ENCODE measurements at regions not wholly inside any gene's neighbourhood (a gene's known extent, or its start where the extent isn't known, plus 50 kb on each side); places are given as distances from the start of the nearest gene placed in this dataset.

GRCh38 chr11:80186692-80187091, 745.9 kb upstream of the TENM4 start:
- H3K9ac ChIP-seq (ENCODE audit: low read length): no peak overlapping the region
- no CpG with 5 or more reads among the region's 3 CpGs for WGBS (ENCODE audit: extremely low coverage, insufficient coverage, insufficient read length)

GRCh38 chr11:80182901-80183300, 742.1 kb upstream of the TENM4 start:
- Histone ChIP-seq H4K8ac (ENCODE audit: low read depth, low read length) (no peak overlapping the region), H2BK5ac (ENCODE audit: low read depth, low read length, poor library complexity) (no peak overlapping the region), H3K79me2 (ENCODE audit: control insufficient read depth, insufficient read depth, low read length, poor library complexity) (no peaks in the 10 kb centered on the region), H2BK120ac (ENCODE audit: insufficient read depth, low read length, poor library complexity) (no peak overlapping the region), H3K27me3 (ENCODE audit: insufficient read depth, low read length) (no peaks in the 10 kb centered on the region), H4K91ac (ENCODE audit: low read depth, low read length) (no peak overlapping the region), H4K12ac (ENCODE audit: low read depth, low read length) (no peak overlapping the region), H3K4ac (ENCODE audit: low read depth, low read length) (no peak overlapping the region), H3K9me3 (ENCODE audit: insufficient read depth, low read depth, low read length) (no peaks in the 10 kb centered on the region), H3K79me1 (ENCODE audit: low read length) (no peaks in the 10 kb centered on the region), H3K4me2 (ENCODE audit: low read length) (no peak overlapping the region), H2AK5ac (ENCODE audit: low read length) (no peak overlapping the region), H3K36me3 (ENCODE audit: control insufficient read depth in 1 of 2, insufficient read depth in 2 of 2, low read length in 2 of 2) (no peaks in the 10 kb centered on the region), H3K14ac (ENCODE audit: low read length) (no peak overlapping the region), H2BK12ac (ENCODE audit: low read length) (no peak overlapping the region), H3K9ac (ENCODE audit: low read length) (no peak overlapping the region), H3K23ac (ENCODE audit: low read length) (no peak overlapping the region), H3K18ac (ENCODE audit: low read length) (no peak overlapping the region), H3K4me1 (ENCODE audit: control insufficient read depth in 1 of 2, insufficient read depth in 2 of 2, low read length in 2 of 2) (no peaks in the 10 kb centered on the region), H3K4me3 (ENCODE audit: low read depth, low read length) (no peak overlapping the region), H3K27ac (ENCODE audit: low read depth, low read length) (no peak overlapping the region), H2AFZ (ENCODE audit: insufficient read depth, low read length, poor library complexity) (no peak overlapping the region)
- DNase-seq: no peak
- WGBS (ENCODE audit: extremely low coverage, insufficient coverage, insufficient read length): no CpG with 5 or more reads among the region's 3 CpGs

More at GRCh38 chr11:80186692-80187091, 745.9 kb upstream of the TENM4 start:
- no peak overlapping the region for H4K91ac ChIP-seq (ENCODE audit: low read depth, low read length)
- no peak overlapping the region for H3K18ac ChIP-seq (ENCODE audit: low read length)
- no peaks in the 10 kb centered on the region for H3K27me3 ChIP-seq (ENCODE audit: insufficient read depth, low read length)
- no peaks in the 10 kb centered on the region for H3K9me3 ChIP-seq (ENCODE audit: insufficient read depth, low read depth, low read length)
- no peak overlapping the region for H2BK5ac ChIP-seq (ENCODE audit: low read depth, low read length, poor library complexity)
- H3K4me3 ChIP-seq (ENCODE audit: low read depth, low read length): no peak overlapping the region
- H3K27ac ChIP-seq (ENCODE audit: low read depth, low read length): no peak overlapping the region
- no peaks in the 10 kb centered on the region for H3K36me3 ChIP-seq (ENCODE audit: control insufficient read depth in 1 of 2, insufficient read depth in 2 of 2, low read length in 2 of 2)
- no peak overlapping the region for H4K8ac ChIP-seq (ENCODE audit: low read depth, low read length)
- H2BK120ac ChIP-seq (ENCODE audit: insufficient read depth, low read length, poor library complexity): no peak overlapping the region
- no peak overlapping the region for H3K4ac ChIP-seq (ENCODE audit: low read depth, low read length)
- H2AK5ac ChIP-seq (ENCODE audit: low read length): no peak overlapping the region
- H4K12ac ChIP-seq (ENCODE audit: low read depth, low read length): no peak overlapping the region
- no peak overlapping the region for H2BK12ac ChIP-seq (ENCODE audit: low read length)
- H3K14ac ChIP-seq (ENCODE audit: low read length): no peak overlapping the region
- no peak overlapping the region for H3K23ac ChIP-seq (ENCODE audit: low read length)
- H3K4me2 ChIP-seq (ENCODE audit: low read length): no peak overlapping the region
- no peaks in the 10 kb centered on the region for H3K79me1 ChIP-seq (ENCODE audit: low read length)
- no peak for DNase-seq
- H2AFZ ChIP-seq (ENCODE audit: insufficient read depth, low read length, poor library complexity): no peak overlapping the region
- H3K4me1 ChIP-seq (ENCODE audit: control insufficient read depth in 1 of 2, insufficient read depth in 2 of 2, low read length in 2 of 2): no peaks in the 10 kb centered on the region
- no peaks in the 10 kb centered on the region for H3K79me2 ChIP-seq (ENCODE audit: control insufficient read depth, insufficient read depth, low read length, poor library complexity)

GRCh38 chr11:80173371-80174136, 732.7 kb upstream of the TENM4 start:
- H3K9ac ChIP-seq (ENCODE audit: low read length): no peak overlapping the region
- no peak overlapping the region for H2BK5ac ChIP-seq (ENCODE audit: low read depth, low read length, poor library complexity)

GRCh38 chr11:80168796-80169195, 728.0 kb upstream of the TENM4 start:
- Histone ChIP-seq H3K4me1 (ENCODE audit: control insufficient read depth in 1 of 2, insufficient read depth in 2 of 2, low read length in 2 of 2) (peaks cover 3 to 7% of the 10 kb centered on the region in 2 experiments), H3K36me3 (ENCODE audit: control insufficient read depth in 1 of 2, insufficient read depth in 2 of 2, low read length in 2 of 2) (no peaks in the 10 kb centered on the region), H4K12ac (ENCODE audit: low read depth, low read length) (no peak overlapping the region), H3K79me2 (ENCODE audit: control insufficient read depth, insufficient read depth, low read length, poor library complexity) (no peaks in the 10 kb centered on the region), H3K23ac (ENCODE audit: low read length) (no peak overlapping the region), H3K4me2 (ENCODE audit: low read length) (no peak overlapping the region), H3K79me1 (ENCODE audit: low read length) (peaks cover 1% of the 10 kb centered on the region), H2AK5ac (ENCODE audit: low read length) (no peak overlapping the region), H2BK120ac (ENCODE audit: insufficient read depth, low read length, poor library complexity) (no peak overlapping the region), H3K9me3 (ENCODE audit: insufficient read depth, low read depth, low read length) (no peaks in the 10 kb centered on the region), H3K4ac (ENCODE audit: low read depth, low read length) (no peak overlapping the region), H2BK5ac (ENCODE audit: low read depth, low read length, poor library complexity) (no peak overlapping the region), H3K27ac (ENCODE audit: low read depth, low read length) (no peak overlapping the region), H3K14ac (ENCODE audit: low read length) (no peak overlapping the region), H3K9ac (ENCODE audit: low read length) (no peak overlapping the region), H3K27me3 (ENCODE audit: insufficient read depth, low read length) (no peaks in the 10 kb centered on the region), H2AFZ (ENCODE audit: insufficient read depth, low read length, poor library complexity) (no peak overlapping the region), H3K4me3 (ENCODE audit: low read depth, low read length) (no peak overlapping the region), H4K91ac (ENCODE audit: low read depth, low read length) (no peak overlapping the region), H3K18ac (ENCODE audit: low read length) (no peak overlapping the region), H4K8ac (ENCODE audit: low read depth, low read length) (no peak overlapping the region), H2BK12ac (ENCODE audit: low read length) (no peak overlapping the region)
- WGBS (ENCODE audit: extremely low coverage, insufficient coverage, insufficient read length): no CpG with 5 or more reads among the region's 2 CpGs
- DNase-seq: no peak

More at GRCh38 chr11:80173371-80174136, 732.7 kb upstream of the TENM4 start:
- no peak overlapping the region for H2BK12ac ChIP-seq (ENCODE audit: low read length)
- H3K18ac ChIP-seq (ENCODE audit: low read length): no peak overlapping the region
- no peak overlapping the region for H4K8ac ChIP-seq (ENCODE audit: low read depth, low read length)
- H3K14ac ChIP-seq (ENCODE audit: low read length): no peak overlapping the region
- H4K91ac ChIP-seq (ENCODE audit: low read depth, low read length): no peak overlapping the region
- no peaks in the 10 kb centered on the region for H3K27me3 ChIP-seq (ENCODE audit: insufficient read depth, low read length)
- no peak overlapping the region for H4K12ac ChIP-seq (ENCODE audit: low read depth, low read length)
- H3K23ac ChIP-seq (ENCODE audit: low read length): no peak overlapping the region
- no peaks in the 10 kb centered on the region for H3K79me1 ChIP-seq (ENCODE audit: low read length)
- no CpG with 5 or more reads among the region's 3 CpGs for WGBS (ENCODE audit: extremely low coverage, insufficient coverage, insufficient read length)
- no peak overlapping the region for H3K4me3 ChIP-seq (ENCODE audit: low read depth, low read length)
- DNase-seq: no peak
- H2AK5ac ChIP-seq (ENCODE audit: low read length): no peak overlapping the region
- no peak overlapping the region for H3K27ac ChIP-seq (ENCODE audit: low read depth, low read length)
- H3K4ac ChIP-seq (ENCODE audit: low read depth, low read length): no peak overlapping the region
- H2BK120ac ChIP-seq (ENCODE audit: insufficient read depth, low read length, poor library complexity): no peak overlapping the region
- H3K9me3 ChIP-seq (ENCODE audit: insufficient read depth, low read depth, low read length): no peaks in the 10 kb centered on the region
- H2AFZ ChIP-seq (ENCODE audit: insufficient read depth, low read length, poor library complexity): no peak overlapping the region
- no peak overlapping the region for H3K4me2 ChIP-seq (ENCODE audit: low read length)
- no peaks in the 10 kb centered on the region for H3K36me3 ChIP-seq (ENCODE audit: control insufficient read depth in 1 of 2, insufficient read depth in 2 of 2, low read length in 2 of 2)
- no peaks in the 10 kb centered on the region for H3K79me2 ChIP-seq (ENCODE audit: control insufficient read depth, insufficient read depth, low read length, poor library complexity)
- H3K4me1 ChIP-seq (ENCODE audit: control insufficient read depth in 1 of 2, insufficient read depth in 2 of 2, low read length in 2 of 2): no peaks in the 10 kb centered on the region

Data from trophoblast cell (in vitro differentiated cells and primary cell).